H1 (cell line): ENCODE measurements at regions not wholly inside any gene's neighbourhood (a gene's known extent, or its start where the extent isn't known, plus 50 kb on each side); places are given as distances from the start of the nearest gene placed in this dataset.

Experiments used
- CTCF ChIA-PET: fragments of 300-600 bp; sonication (Branson Sonifier 250); formaldehyde crosslinking; loops from one replicate; lab custom pipeline; 2021; ENCODE audit not compliant: partially characterized antibody; lab: Charles Lee
- POLR2A ChIA-PET: fragments of 300-600 bp; sonication (Branson Sonifier 250); formaldehyde crosslinking; loops from one replicate; lab custom pipeline; 2021; ENCODE audit warnings: inconsistent platforms; ENCODE audit not compliant: partially characterized antibody; lab: Charles Lee
- DNase-seq, 2 experiments: peaks; one replicate each; pipeline versions ENCODE4 v3.0.0 to v3.0.0-alpha.2; 2010 to 2022; ENCODE audit warnings: low spot score in 2 of 2, low read depth in 1 of 2, mixed read lengths in 1 of 2
- FAIRE-seq: peaks from 2 replicates; lab custom pipeline; 2011; peaks lifted over from hg19 to GRCh38; lab: Jason Lieb, UNC
- H2AFZ ChIP-seq: 2 replicates; pipeline ENCODE4 v1.8.1; 2012; ENCODE audit warnings: low read length, inconsistent platforms
- H2AK5ac ChIP-seq: 2 replicates; pipeline ENCODE4 v1.6.1; 2013; ENCODE audit warnings: low read depth, low read length
- H2BK120ac ChIP-seq: replicated peaks from 2 replicates; pipeline ENCODE3; 2013; ENCODE audit warnings: low read depth, low read length, inconsistent platforms
- H2BK12ac ChIP-seq: 2 replicates; pipeline ENCODE4 v1.6.1; 2013; ENCODE audit warnings: low read depth, low read length
- H2BK15ac ChIP-seq: 2 replicates; pipeline ENCODE4 v1.6.1; 2013; ENCODE audit warnings: low read length
- H2BK20ac ChIP-seq: 2 replicates; pipeline ENCODE4 v1.6.1; 2013; ENCODE audit warnings: low read length
- H2BK5ac ChIP-seq: 2 replicates; pipeline ENCODE4 v1.6.1; 2013; ENCODE audit warnings: low read depth, low read length
- H3K14ac ChIP-seq: 2 replicates; pipeline ENCODE4 v1.6.1; 2013; ENCODE audit warnings: inconsistent platforms; ENCODE audit not compliant: insufficient read length
- H3K18ac ChIP-seq: 2 replicates; pipeline ENCODE4 v1.6.1; 2013; ENCODE audit warnings: low read length; ENCODE audit errors: extremely low read depth
- H3K23ac ChIP-seq: 2 replicates; pipeline ENCODE4 v1.6.1; 2013; ENCODE audit warnings: inconsistent platforms; ENCODE audit not compliant: insufficient read length
- H3K23me2 ChIP-seq: 2 replicates; pipeline ENCODE4 v1.6.1; 2013; ENCODE audit warnings: low read depth, low read length
- H3K27ac ChIP-seq: 2 replicates; pipeline ENCODE4 v1.6.1; 2011; ENCODE audit warnings: low read depth, low read length, inconsistent platforms
- H3K27me3 ChIP-seq, 4 experiments: replicated peaks in 1 of 4; 1 replicate in 1 of 4; 2 replicates in 3 of 4; pipeline versions ENCODE4 v1.6.1 to v1.8.1; 2011 to 2013; ENCODE audit warnings: low read length in 3 of 4, mild to moderate bottlenecking in 3 of 4, inconsistent platforms in 2 of 4, mixed read lengths in 2 of 4, moderate library complexity in 1 of 4; ENCODE audit not compliant: control insufficient read depth in 3 of 4, insufficient read depth in 3 of 4; ENCODE audit errors: extremely low read depth in 1 of 4
- H3K36me3 ChIP-seq, 4 experiments: 2 replicates each; pipeline versions ENCODE4 v1.6.1 to v1.8.1; 2011 to 2013; ENCODE audit warnings: mild to moderate bottlenecking in 4 of 4, low read length in 3 of 4, moderate library complexity in 2 of 4, control low read depth in 1 of 4, inconsistent platforms in 1 of 4; ENCODE audit not compliant: insufficient read depth in 4 of 4, control insufficient read depth in 2 of 4
- H3K4ac ChIP-seq: replicated peaks from 2 replicates; pipeline ENCODE3; 2013; ENCODE audit warnings: low read length, low read depth, mixed read lengths, inconsistent platforms; ENCODE audit not compliant: insufficient read length
- H3K4me1 ChIP-seq, 4 experiments: replicated peaks in 1 of 4; 1 replicate in 1 of 4; 2 replicates in 3 of 4; pipeline versions ENCODE4 v1.6.1 to v1.8.1; 2011 to 2013; ENCODE audit warnings: low read length in 3 of 4, inconsistent platforms in 2 of 4, mixed read lengths in 1 of 4; ENCODE audit not compliant: insufficient read depth in 4 of 4, control insufficient read depth in 3 of 4
- H3K4me2 ChIP-seq, 2 experiments: 2 replicates each; pipeline versions ENCODE4 v1.6.1 to v1.8.1; 2011 to 2013; ENCODE audit warnings: low read depth in 2 of 2, low read length in 2 of 2, control low read depth in 1 of 2, inconsistent platforms in 1 of 2, mild to moderate bottlenecking in 1 of 2; ENCODE audit not compliant: insufficient read depth in 1 of 2
- H3K4me3 ChIP-seq, 4 experiments: fragments of 200-600, 300-600 bp in 1 of 4; sonication (generic), shearing (Covaris generic), sonication (Bioruptor Twin) in 1 of 4; 2 replicates each; pipeline versions ENCODE4 v1.5.1 to v1.8.1; 2011 to 2016; ENCODE audit warnings: low read length in 4 of 4, low read depth in 3 of 4, control low read depth in 2 of 4, inconsistent platforms in 2 of 4, mild to moderate bottlenecking in 2 of 4, mixed read lengths in 1 of 4, moderate library complexity in 1 of 4; ENCODE audit not compliant: insufficient read depth in 2 of 4; ENCODE audit errors: extremely low read depth in 1 of 4
- H3K56ac ChIP-seq: replicated peaks from 2 replicates; pipeline ENCODE3; 2013; ENCODE audit warnings: low read depth, mild to moderate bottlenecking, mixed read lengths, low read length, inconsistent platforms; ENCODE audit not compliant: insufficient read length
- H3K79me1 ChIP-seq: 2 replicates; pipeline ENCODE4 v1.6.1; 2013; ENCODE audit warnings: low read depth, low read length, control low read depth
- H3K79me2 ChIP-seq, 2 experiments: 2 replicates each; pipeline versions ENCODE4 v1.6.1 to v1.8.1; 2012 to 2013; ENCODE audit warnings: low read length in 2 of 2, mild to moderate bottlenecking in 2 of 2, inconsistent platforms in 1 of 2; ENCODE audit not compliant: insufficient read depth in 2 of 2, control insufficient read depth in 1 of 2
- H3K9ac ChIP-seq, 4 experiments: replicated peaks in 1 of 4; 1 replicate in 1 of 4; 2 replicates in 3 of 4; pipeline versions ENCODE4 v1.6.1 to v1.8.1; 2011 to 2013; ENCODE audit warnings: low read depth in 3 of 4, low read length in 3 of 4, control low read depth in 2 of 4, mild to moderate bottlenecking in 2 of 4, moderate library complexity in 2 of 4, inconsistent platforms in 1 of 4; ENCODE audit errors: extremely low read depth in 1 of 4
- H3K9me3 ChIP-seq, 2 experiments: 2 replicates each; pipeline versions ENCODE4 v1.6.1 to v1.8.1; 2012 to 2013; ENCODE audit warnings: mild to moderate bottlenecking in 2 of 2, moderate library complexity in 2 of 2, control low read depth in 1 of 2, inconsistent platforms in 1 of 2, low read depth in 1 of 2, low read length in 1 of 2, mixed read lengths in 1 of 2; ENCODE audit not compliant: insufficient read depth in 2 of 2
- H4K20me1 ChIP-seq, 2 experiments: replicated peaks in 1 of 2; 2 replicates each; pipeline versions ENCODE3 to v1.8.1; 2011 to 2013; ENCODE audit warnings: inconsistent platforms in 2 of 2, low read length in 2 of 2, mild to moderate bottlenecking in 1 of 2; ENCODE audit not compliant: insufficient read depth in 2 of 2, control insufficient read depth in 1 of 2
- H4K5ac ChIP-seq: 2 replicates; pipeline ENCODE4 v1.6.1; 2013; ENCODE audit warnings: low read length, low read depth, mixed read lengths, inconsistent platforms; ENCODE audit not compliant: insufficient read length
- H4K8ac ChIP-seq: 2 replicates; pipeline ENCODE4 v1.8.0; 2013; ENCODE audit warnings: mild to moderate bottlenecking, moderate library complexity, low read length, inconsistent platforms; ENCODE audit not compliant: insufficient read depth; ENCODE audit errors: extremely low read depth
- H4K91ac ChIP-seq: replicated peaks from 2 replicates; pipeline ENCODE3; 2013; ENCODE audit warnings: low read length, mixed read lengths, inconsistent platforms; ENCODE audit not compliant: insufficient read length
- CEBPB ChIP-seq: IDR thresholded peaks from 2 replicates; pipeline ENCODE4 v1.6.1; 2012; ENCODE audit warnings: low read depth, low read length
- CTCF ChIP-seq, 3 experiments: IDR thresholded peaks; 1 replicate in 2 of 3; 2 replicates in 1 of 3; pipeline versions ENCODE4 v1.5.1 to v1.6.1; 2011; ENCODE audit warnings: low read length in 3 of 3, mild to moderate bottlenecking in 3 of 3, inconsistent platforms in 2 of 3, low read depth in 1 of 3, moderate library complexity in 1 of 3; ENCODE audit not compliant: insufficient read depth in 1 of 3; ENCODE audit errors: control extremely low read depth in 1 of 3
- FOSL1 ChIP-seq: IDR thresholded peaks from 2 replicates; pipeline ENCODE4 v1.6.1; 2011; ENCODE audit warnings: mild to moderate bottlenecking, low read depth, low read length, moderate library complexity; ENCODE audit not compliant: insufficient read depth
- RXRA ChIP-seq: IDR thresholded peaks from 2 replicates; pipeline ENCODE4 v1.6.1; 2011; ENCODE audit warnings: low read depth, mild to moderate bottlenecking, low read length, moderate library complexity; ENCODE audit not compliant: insufficient read depth
- SIX5 ChIP-seq: IDR thresholded peaks from 2 replicates; pipeline ENCODE4 v1.6.1; 2011; ENCODE audit warnings: mild to moderate bottlenecking, low read depth, low read length
- SP2 ChIP-seq: IDR thresholded peaks from 2 replicates; pipeline ENCODE4 v1.6.1; 2012; ENCODE audit warnings: mild to moderate bottlenecking, low read length, inconsistent platforms
- WGBS, 2 experiments: shearing (Covaris generic) in 1 of 2; methylation state at CpG; one replicate each; pipeline versions ENCODE4 v1.1.6 to v1.1.7; 2013 to 2015; ENCODE audit warnings: low lambda C conversion rate in 2 of 2, mixed read lengths in 2 of 2, inconsistent platforms in 1 of 2, low coverage in 1 of 2, missing lambda C conversion rate in 1 of 2; ENCODE audit not compliant: insufficient replicate concordance in 2 of 2, insufficient coverage in 1 of 2, insufficient read length in 1 of 2; ENCODE audit errors: extremely low coverage in 1 of 2, missing lambda C conversion rate in 1 of 2; 5-methylcytosine and 5-hydroxymethylcytosine counted together

- Histone ChIP-seq H3K23me2 (no peaks in the 10 kb centered on the region), H2BK12ac (no peak overlapping the region), H3K14ac (no peak overlapping the region), H3K9me3 (peaks cover 7 to 14% of the 10 kb centered on the region in 2 experiments), H4K91ac (no peak overlapping the region), H3K56ac (no peak overlapping the region), H4K5ac (no peak overlapping the region), H3K79me1 (no peaks in the 10 kb centered on the region), H3K18ac (no peak overlapping the region), H3K4me1 (peaks cover 0 to 9% (median 2%) of the 10 kb centered on the region in 4 experiments; a peak in 3 of 7 replicates), H4K8ac (no peak overlapping the region)
- peak; percentile 73 for FAIRE-seq
- no peak for TF ChIP-seq RXRA
- no peak for TF ChIP-seq FOSL1
- TF ChIP-seq SIX5, result no peak
- TF ChIP-seq SP2, result no peak
- no peak for TF ChIP-seq CEBPB
- TF ChIP-seq CTCF (IDR thresholded peaks at IDR 0.05; ENCODE audit: control extremely low read depth in 1 of 3, insufficient read depth in 1 of 3, low read depth in 1 of 3, low read length in 3 of 3), result peak in 1 of 3 experiments; percentile 31; a peak in 1 of 4 replicates
- TF ChIP-seq, all 59 proteins: peak for 1
- no peak overlapping the region for H2AFZ ChIP-seq
- H2BK20ac ChIP-seq, result no peak overlapping the region
- no peaks in the 10 kb centered on the region for H3K79me2 ChIP-seq
- H3K4me2 ChIP-seq, result no peak overlapping the region
- H3K4ac ChIP-seq, result no peak overlapping the region
- H3K27me3 ChIP-seq, result no peaks in the 10 kb centered on the region
- no peak overlapping the region for H3K27ac ChIP-seq
- H3K4me3 ChIP-seq, result peak overlapping the region in 1 of 4 experiments; percentile 32; a peak in 1 of 8 replicates
- 88% methylated on average over 1 of the region's 1 CpG; no CpG with 5 or more reads in 1 of the 2 experiments for WGBS, 2 experiments
- POLR2A ChIA-PET, result no interaction called here
- H2AK5ac ChIP-seq, result no peak overlapping the region
- H2BK5ac ChIP-seq, result no peak overlapping the region
- no peak overlapping the region for H3K9ac ChIP-seq
- no peaks in the 10 kb centered on the region for H3K36me3 ChIP-seq
- no peak overlapping the region for H2BK120ac ChIP-seq
- H3K23ac ChIP-seq, result no peak overlapping the region
- no peaks in the 10 kb centered on the region for H4K20me1 ChIP-seq
- CTCF ChIA-PET, result interaction anchor here (0.5 to 2.3 kb wide), 15 partner anchors 9 to 1444 kb away, joined by 3 to 7 read pairs (median 3); no protein-coding TSS in a partner anchor
- H2BK15ac ChIP-seq, result no peak overlapping the region
- DNase-seq, result no peak
Observed at GRCh38 chr4:72886602-72887001, 182.9 kb downstream of the COX18 start.
